ENCODE measurements at regions not wholly inside any gene's neighbourhood (a gene's known extent, or its start where the extent isn't known, plus 50 kb on each side); places are given as distances from the start of the nearest gene placed in this dataset.

DNA sequence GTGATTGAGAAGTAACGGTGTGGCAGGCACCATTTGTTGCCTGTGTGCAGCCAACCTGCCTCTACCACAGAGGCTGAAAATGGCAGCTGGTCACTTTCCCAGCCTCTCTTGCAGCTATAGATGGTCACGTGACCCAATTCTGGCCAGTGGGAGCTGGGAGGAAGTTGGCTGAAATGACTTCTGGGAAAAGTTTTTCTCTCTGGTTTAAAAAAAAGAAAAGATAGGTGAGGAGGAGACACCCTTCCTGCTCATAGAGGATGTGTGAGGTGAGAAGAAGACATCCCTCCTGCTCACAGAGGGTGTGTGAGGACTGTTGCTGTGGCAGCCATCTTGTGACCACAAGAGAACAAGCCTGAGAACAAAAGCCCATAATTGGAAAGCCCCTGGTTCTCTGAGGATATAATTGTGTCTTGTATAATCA, 122.8 kb downstream of the SYF2 start:
- Histone ChIP-seq H3K27ac (no peak overlapping the region), H3K4me2 (no peak overlapping the region), H4K20me1 (ENCODE audit: insufficient read depth, poor library complexity, severe bottlenecking) (no peaks in the 10 kb centered on the region), H3K27me3 (no peaks in the 10 kb centered on the region), H3K4me1 (ENCODE audit: insufficient read depth) (no peaks in the 10 kb centered on the region), H3K79me2 (no peaks in the 10 kb centered on the region), H3K4me3 (no peak overlapping the region), H3K9me3 (ENCODE audit: low read depth) (no peaks in the 10 kb centered on the region), H3K9me2 (replicated peaks; ENCODE audit: insufficient read depth) (no peaks in the 10 kb centered on the region), H3K36me3 (replicated peaks; ENCODE audit: insufficient read depth, low read depth) (no peaks in the 10 kb centered on the region), H2AFZ (no peak overlapping the region)
- no peak for TF ChIP-seq EZH2 (IDR thresholded peaks at IDR 0.05; ENCODE audit: borderline replicate concordance)
- TF ChIP-seq EZH2phosphoT487 (IDR thresholded peaks at IDR 0.05; ENCODE audit: low read depth, severe bottlenecking, unreplicated experiment) = no peak
- TF ChIP-seq, protein P1, sequence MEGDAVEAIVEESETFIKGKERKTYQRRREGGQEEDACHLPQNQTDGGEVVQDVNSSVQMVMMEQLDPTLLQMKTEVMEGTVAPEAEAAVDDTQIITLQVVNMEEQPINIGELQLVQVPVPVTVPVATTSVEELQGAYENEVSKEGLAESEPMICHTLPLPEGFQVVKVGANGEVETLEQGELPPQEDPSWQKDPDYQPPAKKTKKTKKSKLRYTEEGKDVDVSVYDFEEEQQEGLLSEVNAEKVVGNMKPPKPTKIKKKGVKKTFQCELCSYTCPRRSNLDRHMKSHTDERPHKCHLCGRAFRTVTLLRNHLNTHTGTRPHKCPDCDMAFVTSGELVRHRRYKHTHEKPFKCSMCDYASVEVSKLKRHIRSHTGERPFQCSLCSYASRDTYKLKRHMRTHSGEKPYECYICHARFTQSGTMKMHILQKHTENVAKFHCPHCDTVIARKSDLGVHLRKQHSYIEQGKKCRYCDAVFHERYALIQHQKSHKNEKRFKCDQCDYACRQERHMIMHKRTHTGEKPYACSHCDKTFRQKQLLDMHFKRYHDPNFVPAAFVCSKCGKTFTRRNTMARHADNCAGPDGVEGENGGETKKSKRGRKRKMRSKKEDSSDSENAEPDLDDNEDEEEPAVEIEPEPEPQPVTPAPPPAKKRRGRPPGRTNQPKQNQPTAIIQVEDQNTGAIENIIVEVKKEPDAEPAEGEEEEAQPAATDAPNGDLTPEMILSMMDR (IDR thresholded peaks at IDR 0.05; ENCODE audit: poor library complexity) = no peak
- 93% methylated on average over 2 of the region's 2 CpGs for WGBS (ENCODE audit: low lambda C conversion rate, missing lambda C conversion rate)
- DNase-seq (ENCODE audit: low spot score) = no peak

DNA sequence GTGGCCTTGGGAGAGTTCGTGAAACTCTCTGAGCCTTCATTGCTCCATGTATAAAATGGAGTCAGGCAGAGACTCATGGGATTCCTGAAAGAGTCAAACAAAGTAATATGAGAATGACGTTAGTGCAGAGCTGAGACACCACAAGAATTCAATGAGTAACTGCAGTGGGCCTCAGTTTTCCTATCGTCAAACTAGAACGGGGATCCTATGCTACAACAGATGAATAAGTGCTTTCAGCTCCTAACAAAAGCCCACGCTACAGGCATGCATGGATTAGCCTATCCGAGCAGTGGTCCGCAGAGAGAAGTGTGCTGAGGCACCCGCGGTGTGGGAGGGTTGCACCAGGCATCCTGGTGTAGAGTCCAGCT, 124.7 kb downstream of the SYF2 start:
- H3K9me3 ChIP-seq (ENCODE audit: low read depth) = no peaks in the 10 kb centered on the region
- no peak overlapping the region for H3K4me3 ChIP-seq
- H3K27ac ChIP-seq = no peak overlapping the region
- H3K27me3 ChIP-seq = no peaks in the 10 kb centered on the region
- no peaks in the 10 kb centered on the region for H3K36me3 ChIP-seq (replicated peaks; ENCODE audit: insufficient read depth, low read depth)
- H2AFZ ChIP-seq = no peak overlapping the region
- H3K4me1 ChIP-seq (ENCODE audit: insufficient read depth) = no peaks in the 10 kb centered on the region
- no peaks in the 10 kb centered on the region for H3K79me2 ChIP-seq
- 91% methylated on average over 9 of the region's 9 CpGs for WGBS (ENCODE audit: low lambda C conversion rate, missing lambda C conversion rate)
- no peak for TF ChIP-seq EZH2 (IDR thresholded peaks at IDR 0.05; ENCODE audit: borderline replicate concordance)
- no peak for TF ChIP-seq EZH2phosphoT487 (IDR thresholded peaks at IDR 0.05; ENCODE audit: low read depth, severe bottlenecking, unreplicated experiment)
- TF ChIP-seq, protein P1 (IDR thresholded peaks at IDR 0.05; ENCODE audit: poor library complexity) = no peak
- no peak overlapping the region for H3K4me2 ChIP-seq
- no peaks in the 10 kb centered on the region for H4K20me1 ChIP-seq (ENCODE audit: insufficient read depth, poor library complexity, severe bottlenecking)
- H3K9me2 ChIP-seq (replicated peaks; ENCODE audit: insufficient read depth) = no peaks in the 10 kb centered on the region
- DNase-seq (ENCODE audit: low spot score) = no peak

DNA sequence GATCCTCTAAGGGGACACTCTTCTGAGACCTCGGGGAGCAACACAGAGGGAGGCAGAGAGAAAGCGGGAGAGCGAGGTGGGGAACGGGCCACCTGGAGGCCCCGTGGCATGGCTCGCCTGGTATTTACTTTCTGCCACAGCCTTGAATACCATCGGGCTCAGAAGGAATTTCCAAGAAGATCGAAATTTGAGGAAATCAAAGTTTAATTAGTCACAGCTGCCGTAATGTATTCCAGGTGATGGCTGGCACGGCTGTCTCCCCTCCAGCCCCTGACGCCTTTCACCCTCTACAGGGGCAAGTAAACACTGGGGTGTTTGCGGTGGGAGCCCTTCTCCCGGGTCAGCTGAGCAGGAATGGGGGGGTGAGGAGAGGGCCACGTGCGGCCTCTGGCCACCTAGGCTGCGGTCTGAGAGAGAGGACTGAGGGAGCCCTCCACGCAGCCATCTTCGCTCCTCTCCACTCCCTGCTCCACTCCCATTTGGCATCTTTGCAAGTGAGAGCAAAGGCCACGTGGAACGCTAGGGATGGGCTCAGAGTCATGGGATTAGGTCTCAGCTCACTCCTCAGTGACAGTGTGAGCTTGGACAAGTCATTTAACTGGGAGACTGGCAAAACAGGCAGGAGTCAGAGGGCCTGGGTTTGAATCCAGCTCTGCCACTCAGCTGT, 125.2 kb downstream of the SYF2 start:
- Histone ChIP-seq H3K9me3 (ENCODE audit: low read depth) (no peaks in the 10 kb centered on the region), H2AFZ (no peak overlapping the region), H3K27ac (no peak overlapping the region), H3K36me3 (replicated peaks; ENCODE audit: insufficient read depth, low read depth) (no peaks in the 10 kb centered on the region), H4K20me1 (ENCODE audit: insufficient read depth, poor library complexity, severe bottlenecking) (no peaks in the 10 kb centered on the region), H3K4me3 (no peak overlapping the region), H3K4me2 (no peak overlapping the region), H3K27me3 (no peaks in the 10 kb centered on the region), H3K4me1 (ENCODE audit: insufficient read depth) (no peaks in the 10 kb centered on the region), H3K9me2 (replicated peaks; ENCODE audit: insufficient read depth) (no peaks in the 10 kb centered on the region), H3K79me2 (no peaks in the 10 kb centered on the region)
- WGBS (ENCODE audit: low lambda C conversion rate, missing lambda C conversion rate) = 57% methylated on average over 20 of the region's 20 CpGs
- TF ChIP-seq, protein P1 (IDR thresholded peaks at IDR 0.05; ENCODE audit: poor library complexity) = no peak
- TF ChIP-seq EZH2 (IDR thresholded peaks at IDR 0.05; ENCODE audit: borderline replicate concordance) = no peak
- no peak for TF ChIP-seq EZH2phosphoT487 (IDR thresholded peaks at IDR 0.05; ENCODE audit: low read depth, severe bottlenecking, unreplicated experiment)
- no peak for DNase-seq (ENCODE audit: low spot score)
